ENCODE measurements at regions not wholly inside any gene's neighbourhood (a gene's known extent, or its start where the extent isn't known, plus 50 kb on each side); places are given as distances from the start of the nearest gene placed in this dataset.
A peak's percentile ranks its signal among the peaks of the same experiment; 100 is the strongest.

GRCh38 chr12:61717986-61718385 lies 542.2 kb upstream of the USP15 start:
- H3K4me3 ChIP-seq (ENCODE audit: low read depth, low read length) = no peak overlapping the region
- DNase-seq (ENCODE audit: low read depth) = no peak
- TF ChIP-seq, protein P1, sequence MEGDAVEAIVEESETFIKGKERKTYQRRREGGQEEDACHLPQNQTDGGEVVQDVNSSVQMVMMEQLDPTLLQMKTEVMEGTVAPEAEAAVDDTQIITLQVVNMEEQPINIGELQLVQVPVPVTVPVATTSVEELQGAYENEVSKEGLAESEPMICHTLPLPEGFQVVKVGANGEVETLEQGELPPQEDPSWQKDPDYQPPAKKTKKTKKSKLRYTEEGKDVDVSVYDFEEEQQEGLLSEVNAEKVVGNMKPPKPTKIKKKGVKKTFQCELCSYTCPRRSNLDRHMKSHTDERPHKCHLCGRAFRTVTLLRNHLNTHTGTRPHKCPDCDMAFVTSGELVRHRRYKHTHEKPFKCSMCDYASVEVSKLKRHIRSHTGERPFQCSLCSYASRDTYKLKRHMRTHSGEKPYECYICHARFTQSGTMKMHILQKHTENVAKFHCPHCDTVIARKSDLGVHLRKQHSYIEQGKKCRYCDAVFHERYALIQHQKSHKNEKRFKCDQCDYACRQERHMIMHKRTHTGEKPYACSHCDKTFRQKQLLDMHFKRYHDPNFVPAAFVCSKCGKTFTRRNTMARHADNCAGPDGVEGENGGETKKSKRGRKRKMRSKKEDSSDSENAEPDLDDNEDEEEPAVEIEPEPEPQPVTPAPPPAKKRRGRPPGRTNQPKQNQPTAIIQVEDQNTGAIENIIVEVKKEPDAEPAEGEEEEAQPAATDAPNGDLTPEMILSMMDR (conservative IDR thresholded peaks at IDR 0.05; ENCODE audit: low read depth, low read length) = no peak

DNA sequence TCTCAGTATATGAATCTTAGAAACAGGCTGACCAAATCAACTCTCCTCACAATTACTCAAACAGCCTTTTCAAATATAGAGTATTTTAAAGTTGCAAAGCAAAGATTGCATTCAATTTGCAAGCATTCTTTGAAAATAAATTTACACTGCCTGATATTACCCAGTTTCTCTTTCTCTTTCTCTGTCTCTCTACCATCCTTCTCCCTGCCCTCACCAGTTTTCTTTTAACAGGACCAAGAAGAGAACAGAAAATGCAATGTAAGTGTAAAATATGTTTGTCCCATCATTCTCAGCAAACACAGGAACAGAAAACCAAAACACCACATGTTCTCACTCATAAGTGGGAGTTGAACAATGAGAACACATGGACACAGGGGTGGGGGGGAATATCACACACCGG lies 520.3 kb upstream of the USP15 start:
- TF ChIP-seq, protein P1 (conservative IDR thresholded peaks at IDR 0.05; ENCODE audit: low read depth, low read length) = no peak
- no peak for DNase-seq (ENCODE audit: low read depth)
- H3K4me3 ChIP-seq (ENCODE audit: low read depth, low read length) = no peak overlapping the region

DNA sequence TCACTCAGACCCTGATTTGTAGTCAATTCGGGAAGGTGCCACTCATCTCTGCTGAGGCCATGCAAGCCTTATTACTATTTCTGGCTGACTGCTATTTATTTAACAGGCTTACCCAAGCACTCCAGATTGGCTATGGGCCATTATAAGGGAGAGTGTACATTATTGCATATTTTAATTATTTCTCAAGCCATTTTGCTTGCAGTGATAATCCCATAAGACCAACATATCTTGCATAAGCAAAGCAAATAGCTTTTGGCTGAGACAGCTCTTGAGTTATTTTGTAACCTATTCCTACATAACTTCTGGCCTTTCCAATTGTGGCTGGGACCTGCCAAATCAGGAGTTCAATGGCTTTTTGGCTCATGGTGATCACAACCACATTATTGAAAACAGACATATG lies 509.6 kb upstream of the USP15 start:
- DNase-seq (ENCODE audit: low read depth) = no peak
- H3K4me3 ChIP-seq (ENCODE audit: low read depth, low read length) = no peak overlapping the region
- TF ChIP-seq, protein P1 (conservative IDR thresholded peaks at IDR 0.05; ENCODE audit: low read depth, low read length) = no peak

GRCh38 chr12:61754214-61754613 lies 506.0 kb upstream of the USP15 start:
- TF ChIP-seq, protein P1 (conservative IDR thresholded peaks at IDR 0.05; ENCODE audit: low read depth, low read length) = no peak
- H3K4me3 ChIP-seq (ENCODE audit: low read depth, low read length) = no peak overlapping the region
- DNase-seq (ENCODE audit: low read depth) = no peak

DNA sequence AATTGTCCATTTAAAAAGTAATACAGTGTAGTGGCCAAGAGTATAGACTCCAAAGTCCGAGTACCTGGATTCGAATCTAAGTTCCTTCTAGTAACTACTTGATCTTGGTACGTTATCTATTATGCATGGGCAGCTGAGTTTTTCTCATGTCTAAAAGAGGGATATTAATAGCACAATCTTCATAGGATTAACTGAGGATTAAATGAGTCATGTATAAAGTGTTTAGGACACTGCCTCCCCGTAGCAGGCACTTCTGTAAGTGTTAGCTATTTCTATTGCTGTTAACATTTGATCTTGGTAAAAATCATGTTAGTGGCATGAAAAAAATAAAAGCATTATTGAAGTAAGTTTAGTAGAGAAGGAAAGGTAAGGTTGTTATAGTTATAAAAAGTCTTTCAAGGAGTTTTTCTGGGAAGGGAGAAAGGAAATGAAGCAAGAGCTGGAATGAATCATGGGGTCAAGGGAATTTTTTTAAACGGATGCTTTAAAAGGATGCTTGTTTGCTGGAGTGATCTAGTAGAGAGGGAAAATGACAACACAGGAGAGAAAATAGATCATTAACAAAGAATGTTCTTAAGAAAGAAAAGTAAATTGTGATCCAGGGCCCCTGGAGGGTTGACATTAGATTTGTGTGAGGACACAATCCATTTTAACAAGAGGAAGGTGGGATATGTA lies 502.2 kb upstream of the USP15 start:
- DNase-seq (ENCODE audit: low read depth) = peak; percentile 45

GRCh38 chr12:61758661-61759060 lies 501.5 kb upstream of the USP15 start:
- TF ChIP-seq, protein P1 (conservative IDR thresholded peaks at IDR 0.05; ENCODE audit: low read depth, low read length) = no peak
- no peak overlapping the region for H3K4me3 ChIP-seq (ENCODE audit: low read depth, low read length)
- no peak for DNase-seq (ENCODE audit: low read depth)

More for the DNA sequence above, 502.2 kb upstream of the USP15 start:
- TF ChIP-seq, protein P1 (conservative IDR thresholded peaks at IDR 0.05; ENCODE audit: low read depth, low read length) = no peak
- H3K4me3 ChIP-seq (ENCODE audit: low read depth, low read length) = no peak overlapping the region

- no peak for DNase-seq (ENCODE audit: low read depth)
- TF ChIP-seq, protein P1 (conservative IDR thresholded peaks at IDR 0.05; ENCODE audit: low read depth, low read length) = no peak
- H3K4me3 ChIP-seq (ENCODE audit: low read depth, low read length) = no peak overlapping the region
Observed at GRCh38 chr12:61765926-61766325, 494.3 kb upstream of the USP15 start.

Data from epithelial cell of proximal tubule (primary cell).